ENCODE measurements at regions not wholly inside any gene's neighbourhood (a gene's known extent, or its start where the extent isn't known, plus 50 kb on each side); places are given as distances from the start of the nearest gene placed in this dataset.

DNA sequence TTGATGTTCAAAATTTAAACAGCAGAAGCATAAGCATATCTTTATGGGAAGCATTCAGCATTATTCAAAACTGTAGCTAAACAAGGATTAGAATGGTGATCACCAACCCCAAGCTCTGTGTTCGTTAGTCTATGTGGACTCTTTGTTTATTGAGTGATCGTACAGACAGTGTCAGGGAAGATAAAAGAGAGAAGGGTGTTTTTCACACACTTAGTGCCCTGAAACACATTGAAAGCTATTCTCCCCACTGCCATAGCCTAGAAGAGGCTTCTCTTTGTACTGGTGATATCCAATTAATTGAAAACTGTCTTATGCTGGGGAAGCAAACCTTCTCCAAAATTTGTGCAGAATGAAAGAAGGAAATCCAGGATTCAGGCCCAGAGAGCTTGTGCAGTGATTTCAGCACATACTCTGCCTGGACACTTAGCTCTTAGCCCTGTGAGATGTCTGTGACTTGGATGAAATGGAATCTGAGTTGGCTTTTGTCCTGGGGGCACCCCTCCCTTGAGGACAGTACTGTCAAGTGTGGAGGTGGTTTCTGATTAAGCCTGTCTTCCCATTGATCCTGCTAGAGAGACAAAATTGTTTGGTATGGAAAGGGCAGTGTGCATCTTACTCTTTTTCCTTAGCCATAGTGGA, 125.7 kb upstream of the MTHFD1L start:
- ChIA-PET POLR2A (no interaction called here), CTCF (ENCODE audit: low intra/inter-chr PET ratio, low total read pairs) (no interaction called here)
- Histone ChIP-seq H3K79me2 (ENCODE audit: insufficient read depth, low read length) (no peaks in the 10 kb centered on the region), H3K4me1 (ENCODE audit: insufficient read depth, low read length) (no peaks in the 10 kb centered on the region), H4K20me1 (ENCODE audit: insufficient read depth, low read length) (no peaks in the 10 kb centered on the region), H3K4me2 (ENCODE audit: low read depth, low read length) (no peak overlapping the region), H3K4me3 (replicated peaks in 1 of 3; ENCODE audit: insufficient read depth in 1 of 3, low read depth in 2 of 3, low read length in 3 of 3) (no peak overlapping the region), H3K9me3 (ENCODE audit: low read length) (no peaks in the 10 kb centered on the region), H3K36me3 (replicated peaks in 1 of 2; ENCODE audit: control insufficient read depth in 1 of 2, insufficient read depth in 2 of 2, low read length in 2 of 2) (no peaks in the 10 kb centered on the region), H2AFZ (ENCODE audit: low read length) (no peak overlapping the region), H3K27me3 (ENCODE audit: control insufficient read depth in 1 of 2, insufficient read depth in 2 of 2, low read length in 2 of 2) (0 out of 5 replicates have a peak, but pooled peaks cover 0 to 3% of the 10 kb centered on the region in 2 experiments), H3K9ac (ENCODE audit: insufficient read depth, low read depth, low read length) (no peak overlapping the region), H3K27ac (ENCODE audit: extremely low read length, insufficient read depth, low read length) (no peak overlapping the region)
- no TSS peak for BruUV-seq (replicated peaks)
- intact Hi-C loops (cut with micrococcal nuclease; ENCODE audit: unreplicated experiment) (no loop called here), in situ Hi-C loops (cut with HindIII; ENCODE audit: extremely low pct_ligation_motif_present, low pct_unique_long_range_greater_than_20kb) (loop anchor here (5.0 kb wide), 1 partner anchor 323 kb away; no protein-coding TSS in a partner anchor)
- ATAC-seq (no peak), FAIRE-seq (no peak), DNase-seq (ENCODE audit: low spot score) (no peak)
- TF ChIP-seq, protein P1, sequence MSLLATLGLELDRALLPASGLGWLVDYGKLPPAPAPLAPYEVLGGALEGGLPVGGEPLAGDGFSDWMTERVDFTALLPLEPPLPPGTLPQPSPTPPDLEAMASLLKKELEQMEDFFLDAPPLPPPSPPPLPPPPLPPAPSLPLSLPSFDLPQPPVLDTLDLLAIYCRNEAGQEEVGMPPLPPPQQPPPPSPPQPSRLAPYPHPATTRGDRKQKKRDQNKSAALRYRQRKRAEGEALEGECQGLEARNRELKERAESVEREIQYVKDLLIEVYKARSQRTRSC (CRISPR knock-in tag; IDR thresholded peaks at IDR 0.05; ENCODE audit: low read depth), result no peak
- TF ChIP-seq TBP (CRISPR knock-in tag; IDR thresholded peaks at IDR 0.05), result no peak
- TF ChIP-seq AKAP8 (CRISPR knock-in tag; IDR thresholded peaks at IDR 0.05), result no peak
- TF ChIP-seq ZNF556 (CRISPR knock-in tag; IDR thresholded peaks at IDR 0.05; ENCODE audit: borderline replicate concordance), result no peak
- TF ChIP-seq, protein P2, sequence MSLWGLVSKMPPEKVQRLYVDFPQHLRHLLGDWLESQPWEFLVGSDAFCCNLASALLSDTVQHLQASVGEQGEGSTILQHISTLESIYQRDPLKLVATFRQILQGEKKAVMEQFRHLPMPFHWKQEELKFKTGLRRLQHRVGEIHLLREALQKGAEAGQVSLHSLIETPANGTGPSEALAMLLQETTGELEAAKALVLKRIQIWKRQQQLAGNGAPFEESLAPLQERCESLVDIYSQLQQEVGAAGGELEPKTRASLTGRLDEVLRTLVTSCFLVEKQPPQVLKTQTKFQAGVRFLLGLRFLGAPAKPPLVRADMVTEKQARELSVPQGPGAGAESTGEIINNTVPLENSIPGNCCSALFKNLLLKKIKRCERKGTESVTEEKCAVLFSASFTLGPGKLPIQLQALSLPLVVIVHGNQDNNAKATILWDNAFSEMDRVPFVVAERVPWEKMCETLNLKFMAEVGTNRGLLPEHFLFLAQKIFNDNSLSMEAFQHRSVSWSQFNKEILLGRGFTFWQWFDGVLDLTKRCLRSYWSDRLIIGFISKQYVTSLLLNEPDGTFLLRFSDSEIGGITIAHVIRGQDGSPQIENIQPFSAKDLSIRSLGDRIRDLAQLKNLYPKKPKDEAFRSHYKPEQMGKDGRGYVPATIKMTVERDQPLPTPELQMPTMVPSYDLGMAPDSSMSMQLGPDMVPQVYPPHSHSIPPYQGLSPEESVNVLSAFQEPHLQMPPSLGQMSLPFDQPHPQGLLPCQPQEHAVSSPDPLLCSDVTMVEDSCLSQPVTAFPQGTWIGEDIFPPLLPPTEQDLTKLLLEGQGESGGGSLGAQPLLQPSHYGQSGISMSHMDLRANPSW (CRISPR knock-in tag; IDR thresholded peaks at IDR 0.05; ENCODE audit: borderline replicate concordance), result no peak
- TF ChIP-seq, protein P3, sequence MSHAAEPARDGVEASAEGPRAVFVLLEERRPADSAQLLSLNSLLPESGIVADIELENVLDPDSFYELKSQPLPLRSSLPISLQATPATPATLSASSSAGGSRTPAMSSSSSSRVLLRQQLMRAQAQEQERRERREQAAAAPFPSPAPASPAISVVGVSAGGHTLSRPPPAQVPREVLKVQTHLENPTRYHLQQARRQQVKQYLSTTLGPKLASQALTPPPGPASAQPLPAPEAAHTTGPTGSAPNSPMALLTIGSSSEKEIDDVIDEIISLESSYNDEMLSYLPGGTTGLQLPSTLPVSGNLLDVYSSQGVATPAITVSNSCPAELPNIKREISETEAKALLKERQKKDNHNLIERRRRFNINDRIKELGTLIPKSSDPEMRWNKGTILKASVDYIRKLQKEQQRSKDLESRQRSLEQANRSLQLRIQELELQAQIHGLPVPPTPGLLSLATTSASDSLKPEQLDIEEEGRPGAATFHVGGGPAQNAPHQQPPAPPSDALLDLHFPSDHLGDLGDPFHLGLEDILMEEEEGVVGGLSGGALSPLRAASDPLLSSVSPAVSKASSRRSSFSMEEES (CRISPR knock-in tag; IDR thresholded peaks at IDR 0.05), result no peak
- no peak for TF ChIP-seq FOXO1 (CRISPR knock-in tag; IDR thresholded peaks at IDR 0.05)
- TF ChIP-seq, protein P4, sequence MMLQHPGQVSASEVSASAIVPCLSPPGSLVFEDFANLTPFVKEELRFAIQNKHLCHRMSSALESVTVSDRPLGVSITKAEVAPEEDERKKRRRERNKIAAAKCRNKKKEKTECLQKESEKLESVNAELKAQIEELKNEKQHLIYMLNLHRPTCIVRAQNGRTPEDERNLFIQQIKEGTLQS (CRISPR knock-in tag; IDR thresholded peaks at IDR 0.05), result no peak
- no peak for TF ChIP-seq ZNF567 (CRISPR knock-in tag; IDR thresholded peaks at IDR 0.05; ENCODE audit: borderline replicate concordance)
- no peak for TF ChIP-seq ZNF326 (CRISPR knock-in tag; IDR thresholded peaks at IDR 0.05; ENCODE audit: borderline replicate concordance)
- no peak for TF ChIP-seq JUN (CRISPR knock-in tag; IDR thresholded peaks at IDR 0.05)
- no peak for TF ChIP-seq MLLT10 (CRISPR knock-in tag; IDR thresholded peaks at IDR 0.05)
- TF ChIP-seq, protein P5, sequence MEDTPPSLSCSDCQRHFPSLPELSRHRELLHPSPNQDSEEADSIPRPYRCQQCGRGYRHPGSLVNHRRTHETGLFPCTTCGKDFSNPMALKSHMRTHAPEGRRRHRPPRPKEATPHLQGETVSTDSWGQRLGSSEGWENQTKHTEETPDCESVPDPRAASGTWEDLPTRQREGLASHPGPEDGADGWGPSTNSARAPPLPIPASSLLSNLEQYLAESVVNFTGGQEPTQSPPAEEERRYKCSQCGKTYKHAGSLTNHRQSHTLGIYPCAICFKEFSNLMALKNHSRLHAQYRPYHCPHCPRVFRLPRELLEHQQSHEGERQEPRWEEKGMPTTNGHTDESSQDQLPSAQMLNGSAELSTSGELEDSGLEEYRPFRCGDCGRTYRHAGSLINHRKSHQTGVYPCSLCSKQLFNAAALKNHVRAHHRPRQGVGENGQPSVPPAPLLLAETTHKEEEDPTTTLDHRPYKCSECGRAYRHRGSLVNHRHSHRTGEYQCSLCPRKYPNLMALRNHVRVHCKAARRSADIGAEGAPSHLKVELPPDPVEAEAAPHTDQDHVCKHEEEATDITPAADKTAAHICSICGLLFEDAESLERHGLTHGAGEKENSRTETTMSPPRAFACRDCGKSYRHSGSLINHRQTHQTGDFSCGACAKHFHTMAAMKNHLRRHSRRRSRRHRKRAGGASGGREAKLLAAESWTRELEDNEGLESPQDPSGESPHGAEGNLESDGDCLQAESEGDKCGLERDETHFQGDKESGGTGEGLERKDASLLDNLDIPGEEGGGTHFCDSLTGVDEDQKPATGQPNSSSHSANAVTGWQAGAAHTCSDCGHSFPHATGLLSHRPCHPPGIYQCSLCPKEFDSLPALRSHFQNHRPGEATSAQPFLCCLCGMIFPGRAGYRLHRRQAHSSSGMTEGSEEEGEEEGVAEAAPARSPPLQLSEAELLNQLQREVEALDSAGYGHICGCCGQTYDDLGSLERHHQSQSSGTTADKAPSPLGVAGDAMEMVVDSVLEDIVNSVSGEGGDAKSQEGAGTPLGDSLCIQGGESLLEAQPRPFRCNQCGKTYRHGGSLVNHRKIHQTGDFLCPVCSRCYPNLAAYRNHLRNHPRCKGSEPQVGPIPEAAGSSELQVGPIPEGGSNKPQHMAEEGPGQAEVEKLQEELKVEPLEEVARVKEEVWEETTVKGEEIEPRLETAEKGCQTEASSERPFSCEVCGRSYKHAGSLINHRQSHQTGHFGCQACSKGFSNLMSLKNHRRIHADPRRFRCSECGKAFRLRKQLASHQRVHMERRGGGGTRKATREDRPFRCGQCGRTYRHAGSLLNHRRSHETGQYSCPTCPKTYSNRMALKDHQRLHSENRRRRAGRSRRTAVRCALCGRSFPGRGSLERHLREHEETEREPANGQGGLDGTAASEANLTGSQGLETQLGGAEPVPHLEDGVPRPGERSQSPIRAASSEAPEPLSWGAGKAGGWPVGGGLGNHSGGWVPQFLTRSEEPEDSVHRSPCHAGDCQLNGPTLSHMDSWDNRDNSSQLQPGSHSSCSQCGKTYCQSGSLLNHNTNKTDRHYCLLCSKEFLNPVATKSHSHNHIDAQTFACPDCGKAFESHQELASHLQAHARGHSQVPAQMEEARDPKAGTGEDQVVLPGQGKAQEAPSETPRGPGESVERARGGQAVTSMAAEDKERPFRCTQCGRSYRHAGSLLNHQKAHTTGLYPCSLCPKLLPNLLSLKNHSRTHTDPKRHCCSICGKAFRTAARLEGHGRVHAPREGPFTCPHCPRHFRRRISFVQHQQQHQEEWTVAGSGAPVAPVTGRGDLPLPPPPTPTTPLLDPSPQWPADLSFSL (CRISPR knock-in tag; IDR thresholded peaks at IDR 0.05), result no peak
- WGBS (ENCODE audit: low lambda C conversion rate), result 14% methylated on average over 2 of the region's 2 CpGs

Measured in HepG2 (cell line).